ENCODE measurements at regions not wholly inside any gene's neighbourhood (a gene's known extent, or its start where the extent isn't known, plus 50 kb on each side); places are given as distances from the start of the nearest gene placed in this dataset.

- TF ChIP-seq YY1 (IDR thresholded peaks at IDR 0.05; ENCODE audit: insufficient read depth, insufficient read length) (no peak), ZNF274 (IDR thresholded peaks at IDR 0.05; ENCODE audit: low read depth, low read length) (no peak), SUZ12 (IDR thresholded peaks at IDR 0.05; ENCODE audit: extremely low read depth, insufficient read depth, insufficient read length) (no peak)
Observed at GRCh38 chr15:29612096-29612495, 210.2 kb downstream of the TJP1 start.

All from NT2/D1 (cell line).